ENCODE measurements at regions not wholly inside any gene's neighbourhood (a gene's known extent, or its start where the extent isn't known, plus 50 kb on each side); places are given as distances from the start of the nearest gene placed in this dataset.

DNA sequence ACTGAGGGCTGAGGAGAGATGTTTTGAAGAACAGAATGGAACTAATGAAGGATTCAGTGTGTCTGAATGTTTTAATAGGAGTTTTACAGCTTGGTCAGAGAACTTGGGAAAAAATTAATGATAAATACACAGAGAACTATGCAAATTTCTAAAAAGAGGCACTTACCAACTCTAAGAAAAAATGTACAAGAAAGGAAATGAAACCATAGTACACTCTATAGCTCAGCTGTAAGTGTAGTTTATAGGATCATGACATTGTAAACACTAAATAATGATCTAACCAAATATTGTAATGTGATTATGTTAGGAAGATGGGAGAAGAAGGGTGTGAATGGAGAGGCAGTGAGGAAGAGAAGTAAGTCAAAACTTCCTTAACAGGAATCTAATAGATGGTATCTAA lies 205.2 kb downstream of the SEC61B start:
- TF ChIP-seq FIP1L1 (IDR thresholded peaks at IDR 0.05; ENCODE audit: borderline replicate concordance, insufficient read depth, low read depth, low read length) = no peak
- TF ChIP-seq RXRA (CRISPR knock-in tag; IDR thresholded peaks at IDR 0.05) = no peak
- no peak for TF ChIP-seq CTCF (CRISPR knock-in tag; IDR thresholded peaks at IDR 0.05)
- no peak for TF ChIP-seq HNF1A (IDR thresholded peaks at IDR 0.05; ENCODE audit: low read depth)
- no peak for TF ChIP-seq HNF1A (CRISPR knock-in tag; IDR thresholded peaks at IDR 0.05; ENCODE audit: borderline replicate concordance)
- TF ChIP-seq ZNF335 (CRISPR knock-in tag; IDR thresholded peaks at IDR 0.05) = no peak
- TF ChIP-seq RAD21 (CRISPR knock-in tag; IDR thresholded peaks at IDR 0.05) = no peak
- no peak for TF ChIP-seq KDM1A (CRISPR knock-in tag; IDR thresholded peaks at IDR 0.05)
- TF ChIP-seq FOXM1 (CRISPR knock-in tag; IDR thresholded peaks at IDR 0.05) = no peak
- TF ChIP-seq MBNL3 (CRISPR knock-in tag; conservative IDR thresholded peaks at IDR 0.05) = no peak
